ENCODE measurements at regions not wholly inside any gene's neighbourhood (a gene's known extent, or its start where the extent isn't known, plus 50 kb on each side); places are given as distances from the start of the nearest gene placed in this dataset.

DNA sequence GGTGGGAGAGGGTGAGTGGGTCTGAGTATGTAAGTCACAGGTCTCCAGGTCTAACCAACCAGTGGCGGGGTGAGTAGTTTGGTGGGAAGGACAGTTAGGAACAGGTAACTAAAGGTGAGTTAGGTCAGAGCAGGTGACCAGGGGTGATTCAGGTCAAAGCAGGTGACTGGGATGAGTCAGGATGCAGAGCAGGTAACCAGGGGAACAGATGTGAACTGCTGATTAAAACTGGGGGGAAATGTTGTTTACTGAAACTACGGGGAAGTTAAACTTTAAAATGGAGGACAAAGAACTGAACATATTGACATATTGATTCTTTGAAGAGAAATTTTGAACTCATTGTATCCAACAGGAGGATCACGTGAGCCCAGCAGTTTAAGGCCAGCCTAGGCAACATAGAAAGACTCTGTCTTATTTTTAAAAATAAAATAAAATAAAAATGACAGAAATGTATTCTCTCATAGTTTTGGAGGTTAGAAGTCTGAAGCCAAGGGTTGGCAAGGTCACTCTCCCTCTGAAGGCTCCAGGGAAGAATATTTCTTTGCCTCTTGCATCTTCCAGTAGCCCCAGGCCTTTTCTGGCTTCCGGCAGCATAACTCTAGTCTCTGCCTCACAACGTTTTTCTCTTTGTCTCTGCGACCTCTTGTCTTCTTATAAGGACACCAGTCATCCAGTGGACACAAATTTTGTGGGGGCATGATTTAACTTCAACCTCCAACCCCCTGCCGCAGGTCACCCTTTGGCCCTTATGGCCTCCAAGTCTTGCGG lies 64.3 kb upstream of the TINAGL1 start:
- Histone ChIP-seq H4K20me1 (ENCODE audit: insufficient read depth, low read length) (no peaks in the 10 kb centered on the region), H3K27ac (ENCODE audit: low read depth, low read length) (no peak overlapping the region), H3K9me3 (ENCODE audit: low read depth, low read length) (no peaks in the 10 kb centered on the region), H3K4me3 (ENCODE audit: insufficient read depth, low read length) (no peak overlapping the region), H3K36me3 (ENCODE audit: insufficient read depth, low read length) (no peaks in the 10 kb centered on the region), H3K4me1 (ENCODE audit: insufficient read depth, low read length) (no peaks in the 10 kb centered on the region), H3K4me2 (ENCODE audit: insufficient read depth, low read length) (no peak overlapping the region), H2AFZ (ENCODE audit: low read length) (no peak overlapping the region), H3K79me2 (ENCODE audit: insufficient read depth, low read length) (no peaks in the 10 kb centered on the region), H3K27me3 (ENCODE audit: insufficient read depth, low read length) (peaks cover 72% of the 10 kb centered on the region)
- DNase-seq (ENCODE audit: insufficient read length, low spot score, missing footprints): no peak
- no peak for TF ChIP-seq CTCF (IDR thresholded peaks at IDR 0.05; ENCODE audit: extremely low read depth, low read depth, low read length)

GRCh38 chr1:31514117-31514516 lies 62.2 kb upstream of the TINAGL1 start:
- DNase-seq (ENCODE audit: insufficient read length, low spot score, missing footprints): no peak
- no peak overlapping the region for H3K4me3 ChIP-seq (ENCODE audit: insufficient read depth, low read length)
- H4K20me1 ChIP-seq (ENCODE audit: insufficient read depth, low read length): no peaks in the 10 kb centered on the region
- H3K4me1 ChIP-seq (ENCODE audit: insufficient read depth, low read length): no peaks in the 10 kb centered on the region
- TF ChIP-seq CTCF (IDR thresholded peaks at IDR 0.05; ENCODE audit: extremely low read depth, low read depth, low read length): no peak
- H3K9me3 ChIP-seq (ENCODE audit: low read depth, low read length): no peaks in the 10 kb centered on the region
- no peaks in the 10 kb centered on the region for H3K79me2 ChIP-seq (ENCODE audit: insufficient read depth, low read length)
- H2AFZ ChIP-seq (ENCODE audit: low read length): no peak overlapping the region
- H3K27me3 ChIP-seq (ENCODE audit: insufficient read depth, low read length): peaks cover 57% of the 10 kb centered on the region
- H3K4me2 ChIP-seq (ENCODE audit: insufficient read depth, low read length): no peak overlapping the region
- H3K27ac ChIP-seq (ENCODE audit: low read depth, low read length): no peak overlapping the region
- no peaks in the 10 kb centered on the region for H3K36me3 ChIP-seq (ENCODE audit: insufficient read depth, low read length)

DNA sequence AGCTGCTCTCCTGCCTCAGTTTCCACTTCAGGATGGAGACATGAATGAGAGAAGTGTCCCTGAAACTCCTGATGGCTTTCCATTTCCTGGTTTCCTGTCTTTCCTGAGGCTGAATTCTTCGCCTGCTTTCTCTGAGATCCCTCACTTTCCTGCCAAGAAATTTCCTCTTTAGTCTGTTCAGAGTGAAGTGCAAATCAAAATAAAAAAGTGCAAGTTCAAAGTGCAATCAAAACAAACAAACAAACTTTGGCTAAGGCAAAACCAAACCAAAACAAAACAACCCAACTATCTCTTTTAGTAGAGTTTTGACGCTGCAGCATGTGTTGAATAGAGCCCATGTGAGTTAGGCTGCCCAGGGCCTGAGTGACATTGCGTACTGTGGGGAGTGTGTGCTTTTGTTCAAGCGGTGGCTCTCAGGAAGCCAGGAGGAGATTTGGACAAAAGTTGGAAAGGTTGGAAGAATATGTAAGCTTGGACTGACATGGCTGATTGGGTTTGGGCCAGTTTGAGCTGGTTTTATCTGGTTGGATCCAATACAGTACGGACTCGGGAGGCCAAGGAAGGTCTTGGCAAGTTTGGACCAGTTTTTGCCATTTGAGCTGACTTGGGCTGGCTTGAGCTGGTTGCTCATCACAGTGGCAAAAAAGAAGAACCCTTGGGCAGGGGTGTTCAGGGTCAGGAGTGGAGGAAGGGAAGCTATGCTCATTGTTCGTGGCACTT lies 61.1 kb upstream of the TINAGL1 start:
- TF ChIP-seq CTCF (IDR thresholded peaks at IDR 0.05; ENCODE audit: extremely low read depth, low read depth, low read length): no peak
- Histone ChIP-seq H3K79me2 (ENCODE audit: insufficient read depth, low read length) (no peaks in the 10 kb centered on the region), H3K27ac (ENCODE audit: low read depth, low read length) (no peak overlapping the region), H3K27me3 (ENCODE audit: insufficient read depth, low read length) (peaks cover 57% of the 10 kb centered on the region), H3K4me3 (ENCODE audit: insufficient read depth, low read length) (no peak overlapping the region), H2AFZ (ENCODE audit: low read length) (no peak overlapping the region), H3K4me2 (ENCODE audit: insufficient read depth, low read length) (no peak overlapping the region), H4K20me1 (ENCODE audit: insufficient read depth, low read length) (no peaks in the 10 kb centered on the region), H3K9me3 (ENCODE audit: low read depth, low read length) (no peaks in the 10 kb centered on the region), H3K36me3 (ENCODE audit: insufficient read depth, low read length) (no peaks in the 10 kb centered on the region), H3K4me1 (ENCODE audit: insufficient read depth, low read length) (no peaks in the 10 kb centered on the region)
- DNase-seq (ENCODE audit: insufficient read length, low spot score, missing footprints): peak; percentile 1

GRCh38 chr1:31515936-31516335 lies 60.4 kb upstream of the TINAGL1 start:
- DNase-seq (ENCODE audit: insufficient read length, low spot score, missing footprints): peak; percentile 39
- Histone ChIP-seq H3K4me3 (ENCODE audit: insufficient read depth, low read length) (no peak overlapping the region), H3K9me3 (ENCODE audit: low read depth, low read length) (no peaks in the 10 kb centered on the region), H3K4me1 (ENCODE audit: insufficient read depth, low read length) (no peaks in the 10 kb centered on the region), H3K27ac (ENCODE audit: low read depth, low read length) (no peak overlapping the region), H3K4me2 (ENCODE audit: insufficient read depth, low read length) (no peak overlapping the region), H4K20me1 (ENCODE audit: insufficient read depth, low read length) (no peaks in the 10 kb centered on the region), H2AFZ (ENCODE audit: low read length) (no peak overlapping the region), H3K27me3 (ENCODE audit: insufficient read depth, low read length) (peaks cover 57% of the 10 kb centered on the region), H3K79me2 (ENCODE audit: insufficient read depth, low read length) (no peaks in the 10 kb centered on the region), H3K36me3 (ENCODE audit: insufficient read depth, low read length) (no peaks in the 10 kb centered on the region)
- no peak for TF ChIP-seq CTCF (IDR thresholded peaks at IDR 0.05; ENCODE audit: extremely low read depth, low read depth, low read length)
